H9 (cell line): ENCODE measurements at regions not wholly inside any gene's neighbourhood (a gene's known extent, or its start where the extent isn't known, plus 50 kb on each side); places are given as distances from the start of the nearest gene placed in this dataset.

ENCODE experiments used
- DNase-seq: peaks from one replicate; pipeline ENCODE4 v3.0.0-alpha.2; 2017
- H2AFZ ChIP-seq: one replicate; pipeline ENCODE4 v1.6.1; 2013; ENCODE audit warnings: mild to moderate bottlenecking, low read length, control low read depth, moderate library complexity
- H2AK5ac ChIP-seq: 2 replicates; pipeline ENCODE4 v1.6.1; 2013; ENCODE audit warnings: low read length, control low read depth, mixed read lengths; ENCODE audit not compliant: insufficient read length
- H2BK120ac ChIP-seq: one replicate; pipeline ENCODE4 v1.6.1; 2013; ENCODE audit warnings: low read depth, mild to moderate bottlenecking, low read length, control low read depth, inconsistent platforms; ENCODE audit not compliant: poor library complexity, severe bottlenecking
- H2BK12ac ChIP-seq: 2 replicates; pipeline ENCODE4 v1.6.1; 2013; ENCODE audit warnings: low read length, control low read depth, mixed read lengths, low read depth; ENCODE audit not compliant: insufficient read length
- H2BK15ac ChIP-seq: 2 replicates; pipeline ENCODE4 v1.6.1; 2013; ENCODE audit warnings: low read depth, low read length, control low read depth
- H2BK20ac ChIP-seq: one replicate; pipeline ENCODE4 v1.6.1; 2013; ENCODE audit warnings: low read depth, mild to moderate bottlenecking, low read length, control low read depth, inconsistent platforms; ENCODE audit not compliant: poor library complexity, severe bottlenecking
- H2BK5ac ChIP-seq: 2 replicates; pipeline ENCODE4 v1.6.1; 2013; ENCODE audit warnings: low read length, control low read depth, mixed read lengths; ENCODE audit not compliant: insufficient read length
- H3K14ac ChIP-seq: 2 replicates; pipeline ENCODE4 v1.6.1; 2013; ENCODE audit warnings: low read length, control low read depth; ENCODE audit not compliant: insufficient read depth
- H3K18ac ChIP-seq: 2 replicates; pipeline ENCODE4 v1.6.1; 2013; ENCODE audit warnings: low read depth, mild to moderate bottlenecking, mixed read lengths, low read length, control low read depth; ENCODE audit not compliant: insufficient read length
- H3K23ac ChIP-seq: 2 replicates; pipeline ENCODE4 v1.6.1; 2013; ENCODE audit warnings: low read length, control low read depth, mixed read lengths, low read depth; ENCODE audit not compliant: insufficient read length
- H3K23me2 ChIP-seq: 2 replicates; pipeline ENCODE4 v1.6.1; 2013; ENCODE audit warnings: low read depth, mild to moderate bottlenecking, mixed read lengths, low read length, control low read depth; ENCODE audit not compliant: insufficient read length, poor library complexity, severe bottlenecking
- H3K27ac ChIP-seq: 2 replicates; pipeline ENCODE4 v1.5.1; 2013; ENCODE audit warnings: low read length, control low read depth, mixed read lengths, low read depth; ENCODE audit not compliant: insufficient read length
- H3K27me3 ChIP-seq: 2 replicates; pipeline ENCODE4 v1.6.1; 2013; ENCODE audit warnings: low read length, control low read depth, inconsistent platforms; ENCODE audit not compliant: insufficient read depth
- H3K4ac ChIP-seq: 2 replicates; pipeline ENCODE4 v1.6.1; 2013; ENCODE audit warnings: low read depth, mild to moderate bottlenecking, control low read depth, inconsistent platforms, low read length, moderate library complexity
- H3K4me1 ChIP-seq: 2 replicates; pipeline ENCODE4 v1.6.1; 2013; ENCODE audit warnings: low read length, control low read depth, inconsistent platforms; ENCODE audit not compliant: insufficient read depth
- H3K4me2 ChIP-seq: 2 replicates; pipeline ENCODE4 v1.6.1; 2013; ENCODE audit warnings: low read length, control low read depth, mixed read lengths; ENCODE audit not compliant: insufficient read length, insufficient read depth
- H3K56ac ChIP-seq: 2 replicates; pipeline ENCODE4 v1.6.1; 2013; ENCODE audit warnings: low read depth, mild to moderate bottlenecking, mixed read lengths, low read length, control low read depth; ENCODE audit not compliant: insufficient read length
- H3K79me1 ChIP-seq: 2 replicates; pipeline ENCODE4 v1.6.1; 2013; ENCODE audit warnings: low read depth, mild to moderate bottlenecking, moderate library complexity, low read length, control low read depth, inconsistent platforms; ENCODE audit not compliant: insufficient read depth, poor library complexity, severe bottlenecking
- H3K79me2 ChIP-seq: 2 replicates; pipeline ENCODE4 v1.6.1; 2013; ENCODE audit warnings: low read length, control low read depth, inconsistent platforms; ENCODE audit not compliant: insufficient read depth
- H3K9ac ChIP-seq: 2 replicates; pipeline ENCODE4 v1.6.1; 2013; ENCODE audit warnings: low read length, control low read depth, mixed read lengths; ENCODE audit not compliant: insufficient read length; ENCODE audit errors: extremely low read depth
- H3K9me3 ChIP-seq: one replicate; pipeline ENCODE4 v1.6.1; 2013; ENCODE audit warnings: low read depth, low read length, inconsistent platforms; ENCODE audit not compliant: control insufficient read depth
- H3T11ph ChIP-seq: one replicate; pipeline ENCODE4 v1.6.1; 2013; ENCODE audit warnings: mild to moderate bottlenecking, low read length, control low read depth, inconsistent platforms
- H4K20me1 ChIP-seq: one replicate; pipeline ENCODE4 v1.6.1; 2013; ENCODE audit not compliant: control insufficient read depth, insufficient read length, insufficient read depth
- H4K5ac ChIP-seq: 2 replicates; pipeline ENCODE4 v1.6.1; 2013; ENCODE audit warnings: low read depth, mild to moderate bottlenecking, mixed read lengths, low read length, control low read depth; ENCODE audit not compliant: insufficient read length
- H4K8ac ChIP-seq: replicated peaks from 2 replicates; pipeline ENCODE4 v1.6.1; 2013; ENCODE audit warnings: low read length, control low read depth, mixed read lengths, low read depth; ENCODE audit not compliant: insufficient read length
- H4K91ac ChIP-seq: 2 replicates; pipeline ENCODE4 v1.6.1; 2013; ENCODE audit warnings: low read depth, mild to moderate bottlenecking, moderate library complexity, mixed read lengths, low read length, control low read depth; ENCODE audit not compliant: insufficient read length
- H3K27ac Mint-ChIP-seq, 3 experiments: 2 replicates in 2 of 3; 3 replicates in 1 of 3; pipeline ENCODE4 v1.8.0; 2020 to 2021; ENCODE audit warnings: mixed read lengths in 3 of 3, mild to moderate bottlenecking in 1 of 3, moderate library complexity in 1 of 3
- H3K27me3 Mint-ChIP-seq: 2 replicates; pipeline ENCODE4 v1.8.0; 2021; ENCODE audit warnings: low read depth, mild to moderate bottlenecking, moderate library complexity, mixed read lengths
- H3K36me3 Mint-ChIP-seq, 3 experiments: 2 replicates in 2 of 3; 3 replicates in 1 of 3; pipeline ENCODE4 v1.8.0; 2020 to 2021; ENCODE audit warnings: low read depth in 3 of 3, mixed read lengths in 3 of 3; ENCODE audit not compliant: insufficient read depth in 1 of 3
- H3K4me1 Mint-ChIP-seq, 2 experiments: 2 replicates each; pipeline ENCODE4 v1.8.0; 2020; ENCODE audit warnings: mixed read lengths in 2 of 2
- H3K4me3 Mint-ChIP-seq, 2 experiments: 2 replicates in 1 of 2; 3 replicates in 1 of 2; pipeline ENCODE4 v1.8.0; 2020 to 2021; ENCODE audit warnings: mild to moderate bottlenecking in 2 of 2, mixed read lengths in 2 of 2, moderate library complexity in 1 of 2
- H3K9me3 Mint-ChIP-seq, 2 experiments: 2 replicates in 1 of 2; 3 replicates in 1 of 2; pipeline ENCODE4 v1.8.0; 2020; ENCODE audit warnings: mild to moderate bottlenecking in 2 of 2, mixed read lengths in 2 of 2, moderate library complexity in 1 of 2
- CTCF ChIP-seq: fragments of 200-600 bp; sonication (generic); conservative IDR thresholded peaks from 3 replicates; pipeline ENCODE4 v1.8.0; 2021; ENCODE audit warnings: antibody characterized with exemption, mild to moderate bottlenecking
- WGBS: extraction: QIAGEN DNeasy Blood & Tissue Kit; methylation state at CpG from one replicate; pipeline ENCODE4 v1.1.7; 2013; ENCODE audit warnings: missing lambda C conversion rate, low lambda C conversion rate, mixed read lengths; ENCODE audit not compliant: insufficient read length; ENCODE audit errors: extremely low coverage; 5-methylcytosine and 5-hydroxymethylcytosine counted together

GRCh38 chr5:52517667-52518066 lies 270.0 kb upstream of the ITGA1 start:
- H4K91ac ChIP-seq = no peak overlapping the region
- WGBS = no CpG with 5 or more reads among the region's 18 CpGs
- no peak overlapping the region for H2AFZ ChIP-seq
- no peak overlapping the region for H3T11ph ChIP-seq
- no peak overlapping the region for H3K4me2 ChIP-seq
- H2BK15ac ChIP-seq = no peak overlapping the region
- no peaks in the 10 kb centered on the region for H3K79me2 ChIP-seq
- H3K27ac ChIP-seq = no peak overlapping the region
- no peak overlapping the region for H3K14ac ChIP-seq
- no peak overlapping the region for H3K23ac ChIP-seq
- H3K4me1 Mint-ChIP-seq = peaks cover under 1 to 1% of the 10 kb centered on the region in 2 experiments
- no peak overlapping the region for H2BK12ac ChIP-seq
- no peak overlapping the region for H2BK20ac ChIP-seq
- no peaks in the 10 kb centered on the region for H3K79me1 ChIP-seq
- no peak overlapping the region for H3K18ac ChIP-seq
- no peaks in the 10 kb centered on the region for H4K20me1 ChIP-seq
- no peak overlapping the region for H3K9ac ChIP-seq
- no peak overlapping the region for H3K4ac ChIP-seq
- DNase-seq = no peak
- H3K36me3 Mint-ChIP-seq = no peaks in the 10 kb centered on the region; a peak in 1 of 7 replicates
- H3K23me2 ChIP-seq = no peaks in the 10 kb centered on the region
- no peaks in the 10 kb centered on the region for H3K27me3 ChIP-seq
- H3K9me3 Mint-ChIP-seq = peaks cover 7 to 11% of the 10 kb centered on the region in 2 experiments; a peak in 2 of 5 replicates
- no peak overlapping the region for H2BK5ac ChIP-seq
- H4K8ac ChIP-seq = no peak overlapping the region
- H2BK120ac ChIP-seq = no peak overlapping the region
- no peaks in the 10 kb centered on the region for H3K9me3 ChIP-seq
- no peak overlapping the region for H4K5ac ChIP-seq
- no peaks in the 10 kb centered on the region for H3K27me3 Mint-ChIP-seq
- no peak overlapping the region for H3K4me3 Mint-ChIP-seq
- H3K56ac ChIP-seq = no peak overlapping the region
- H3K27ac Mint-ChIP-seq = no peak overlapping the region
- no peak overlapping the region for H2AK5ac ChIP-seq
- H3K4me1 ChIP-seq = no peaks in the 10 kb centered on the region
- no peak for TF ChIP-seq CTCF
